Sigmoid colon (tissue), 3 donors: ENCODE measurements at regions not wholly inside any gene's neighbourhood (a gene's known extent, or its start where the extent isn't known, plus 50 kb on each side); places are given as distances from the start of the nearest gene placed in this dataset.

Experiments
- POLR2A ChIP-seq, 2 donors: fragments of 450-650 bp; IDR thresholded peaks; one replicate each; pipeline ENCODE4 v1.6.1; 2016; ENCODE audit warnings: antibody characterized with exemption in 2 of 2, mild to moderate bottlenecking in 2 of 2, moderate library complexity in 2 of 2
- TF ChIP-seq, protein P1 (sequence below), 4 experiments: fragments of 450-650 bp in 3 of 4; fragments of 200-600 bp in 1 of 4; IDR thresholded peaks; one replicate each; pipeline ENCODE4 v1.5.1; 2016 to 2019; ENCODE audit warnings: antibody characterized with exemption in 4 of 4, mild to moderate bottlenecking in 3 of 4, moderate library complexity in 2 of 4

- no peak for TF ChIP-seq POLR2A (IDR thresholded peaks at IDR 0.05)
- TF ChIP-seq, protein P1, sequence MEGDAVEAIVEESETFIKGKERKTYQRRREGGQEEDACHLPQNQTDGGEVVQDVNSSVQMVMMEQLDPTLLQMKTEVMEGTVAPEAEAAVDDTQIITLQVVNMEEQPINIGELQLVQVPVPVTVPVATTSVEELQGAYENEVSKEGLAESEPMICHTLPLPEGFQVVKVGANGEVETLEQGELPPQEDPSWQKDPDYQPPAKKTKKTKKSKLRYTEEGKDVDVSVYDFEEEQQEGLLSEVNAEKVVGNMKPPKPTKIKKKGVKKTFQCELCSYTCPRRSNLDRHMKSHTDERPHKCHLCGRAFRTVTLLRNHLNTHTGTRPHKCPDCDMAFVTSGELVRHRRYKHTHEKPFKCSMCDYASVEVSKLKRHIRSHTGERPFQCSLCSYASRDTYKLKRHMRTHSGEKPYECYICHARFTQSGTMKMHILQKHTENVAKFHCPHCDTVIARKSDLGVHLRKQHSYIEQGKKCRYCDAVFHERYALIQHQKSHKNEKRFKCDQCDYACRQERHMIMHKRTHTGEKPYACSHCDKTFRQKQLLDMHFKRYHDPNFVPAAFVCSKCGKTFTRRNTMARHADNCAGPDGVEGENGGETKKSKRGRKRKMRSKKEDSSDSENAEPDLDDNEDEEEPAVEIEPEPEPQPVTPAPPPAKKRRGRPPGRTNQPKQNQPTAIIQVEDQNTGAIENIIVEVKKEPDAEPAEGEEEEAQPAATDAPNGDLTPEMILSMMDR (IDR thresholded peaks at IDR 0.05) = no peak
Measured at GRCh38 chr6:137341681-137342195, 122.6 kb upstream of the IFNGR1 start.
